Upper lobe of right lung (tissue), 1 donor: ENCODE measurements at regions not wholly inside any gene's neighbourhood (a gene's known extent, or its start where the extent isn't known, plus 50 kb on each side); places are given as distances from the start of the nearest gene placed in this dataset.

Experiments used
- ATAC-seq: fragments of 200-7000 bp; cut with Tn5 transposase; one replicate; pipeline ENCODE4 v1.9.1; 2020; ENCODE audit warnings: mild to moderate bottlenecking, moderate library complexity
- DNase-seq: peaks from one replicate; pipeline ENCODE4 v3.0.0-alpha.2; 2020
- H3K27ac ChIP-seq: fragments of 200-600 bp; one replicate; pipeline ENCODE4 v1.8.0; 2022
- H3K27me3 ChIP-seq: fragments of 200-600 bp; one replicate; pipeline ENCODE4 v1.8.0; 2022; ENCODE audit warnings: mild to moderate bottlenecking
- H3K36me3 ChIP-seq: fragments of 200-600 bp; one replicate; pipeline ENCODE4 v1.8.0; 2022
- H3K4me1 ChIP-seq: fragments of 200-600 bp; one replicate; pipeline ENCODE4 v1.8.0; 2022
- H3K4me3 ChIP-seq: fragments of 200-600 bp; one replicate; pipeline ENCODE4 v1.8.0; 2022; ENCODE audit warnings: mild to moderate bottlenecking
- H3K9me3 ChIP-seq: fragments of 200-600 bp; one replicate; pipeline ENCODE4 v1.8.0; 2022
- intact Hi-C: fragments of 100-400 bp; cut with DNase I; formaldehyde crosslinking; loops from one replicate; pipeline ENCODE4 v1.11.0; 2022
- TF ChIP-seq, protein P1 (sequence below): fragments of 200-600 bp; IDR thresholded peaks from one replicate; pipeline ENCODE4 v1.8.0; 2022; ENCODE audit warnings: antibody characterized with exemption
- donor health status: DM: no; HTN: yes; CAD: no; lungs with severe emphysema.

DNA sequence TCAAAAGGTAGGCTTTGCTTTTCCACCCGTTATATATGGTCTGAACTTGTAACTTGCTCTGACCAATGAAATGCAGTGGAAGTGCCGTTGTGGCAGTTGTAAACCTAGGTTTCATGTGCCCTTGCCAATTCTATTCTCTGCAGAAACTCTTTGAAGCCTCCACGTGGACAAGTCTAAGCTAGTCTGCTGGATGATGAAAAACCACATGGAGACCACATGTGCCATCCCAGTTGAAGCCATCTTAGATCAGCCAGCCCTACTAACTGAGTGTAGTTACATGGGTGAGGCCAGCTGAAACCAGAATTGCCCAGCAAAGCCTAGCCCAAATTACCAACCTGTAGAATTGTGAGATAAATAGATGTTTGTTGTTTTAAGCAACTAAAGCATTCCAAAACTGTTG, 183.7 kb upstream of the KCNH8 start:
- TF ChIP-seq, protein P1, sequence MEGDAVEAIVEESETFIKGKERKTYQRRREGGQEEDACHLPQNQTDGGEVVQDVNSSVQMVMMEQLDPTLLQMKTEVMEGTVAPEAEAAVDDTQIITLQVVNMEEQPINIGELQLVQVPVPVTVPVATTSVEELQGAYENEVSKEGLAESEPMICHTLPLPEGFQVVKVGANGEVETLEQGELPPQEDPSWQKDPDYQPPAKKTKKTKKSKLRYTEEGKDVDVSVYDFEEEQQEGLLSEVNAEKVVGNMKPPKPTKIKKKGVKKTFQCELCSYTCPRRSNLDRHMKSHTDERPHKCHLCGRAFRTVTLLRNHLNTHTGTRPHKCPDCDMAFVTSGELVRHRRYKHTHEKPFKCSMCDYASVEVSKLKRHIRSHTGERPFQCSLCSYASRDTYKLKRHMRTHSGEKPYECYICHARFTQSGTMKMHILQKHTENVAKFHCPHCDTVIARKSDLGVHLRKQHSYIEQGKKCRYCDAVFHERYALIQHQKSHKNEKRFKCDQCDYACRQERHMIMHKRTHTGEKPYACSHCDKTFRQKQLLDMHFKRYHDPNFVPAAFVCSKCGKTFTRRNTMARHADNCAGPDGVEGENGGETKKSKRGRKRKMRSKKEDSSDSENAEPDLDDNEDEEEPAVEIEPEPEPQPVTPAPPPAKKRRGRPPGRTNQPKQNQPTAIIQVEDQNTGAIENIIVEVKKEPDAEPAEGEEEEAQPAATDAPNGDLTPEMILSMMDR = no peak
- no peaks in the 10 kb centered on the region for H3K27me3 ChIP-seq
- no peak for DNase-seq
- intact Hi-C loops = no loop called here
- ATAC-seq = no peak
- H3K36me3 ChIP-seq = no peaks in the 10 kb centered on the region
- H3K4me1 ChIP-seq = no peaks in the 10 kb centered on the region
- H3K9me3 ChIP-seq = no peaks in the 10 kb centered on the region
- no peak overlapping the region for H3K4me3 ChIP-seq
- no peak overlapping the region for H3K27ac ChIP-seq

DNA sequence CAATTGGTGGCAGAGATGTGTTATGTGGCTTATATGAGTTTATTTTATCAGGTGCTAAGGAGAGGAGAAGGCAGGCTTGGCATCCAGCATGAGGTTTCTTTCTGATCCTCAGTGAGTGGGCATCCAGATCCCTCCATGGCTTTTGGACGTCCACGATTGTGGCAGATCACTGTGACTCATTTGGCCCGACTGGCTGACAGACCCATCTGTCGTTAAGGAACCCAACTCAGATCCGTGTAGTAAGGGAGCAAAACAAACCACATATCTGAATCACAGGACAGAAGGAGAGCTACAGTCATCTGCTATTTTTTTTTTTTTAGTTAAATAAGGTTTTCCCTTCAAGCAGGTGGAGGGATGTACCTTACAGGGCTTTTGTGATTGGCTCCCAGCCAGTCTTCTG, 197.0 kb upstream of the KCNH8 start:
- TF ChIP-seq, protein P1 = no peak
- no peaks in the 10 kb centered on the region for H3K9me3 ChIP-seq
- H3K27ac ChIP-seq = no peak overlapping the region
- H3K27me3 ChIP-seq = no peaks in the 10 kb centered on the region
- DNase-seq = no peak
- no peaks in the 10 kb centered on the region for H3K36me3 ChIP-seq
- H3K4me1 ChIP-seq = no peaks in the 10 kb centered on the region
- intact Hi-C loops = no loop called here
- ATAC-seq = no peak
- no peak overlapping the region for H3K4me3 ChIP-seq

DNA sequence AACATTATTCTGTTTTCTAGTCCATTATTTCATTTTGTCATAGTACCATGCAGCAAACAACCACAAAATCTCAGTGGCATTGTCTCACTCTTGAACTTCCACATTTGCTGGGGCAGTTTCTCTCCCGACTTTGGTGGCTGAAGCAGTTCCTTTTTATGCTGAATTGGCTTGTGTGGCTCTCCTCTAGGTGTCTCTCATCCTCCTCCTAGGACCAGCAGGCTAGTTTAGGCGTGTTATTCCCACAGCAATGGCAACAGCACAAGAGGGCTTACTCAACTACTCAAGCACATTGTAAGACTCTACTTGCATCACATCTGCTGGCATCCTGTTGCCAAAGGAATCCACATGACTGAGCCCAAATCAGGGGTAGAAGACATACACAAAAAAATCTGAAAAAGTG, 201.8 kb upstream of the KCNH8 start:
- TF ChIP-seq, protein P1 = no peak
- Histone ChIP-seq H3K9me3 (no peaks in the 10 kb centered on the region), H3K36me3 (no peaks in the 10 kb centered on the region), H3K27ac (no peak overlapping the region), H3K27me3 (no peaks in the 10 kb centered on the region), H3K4me1 (no peaks in the 10 kb centered on the region), H3K4me3 (no peak overlapping the region)
- ATAC-seq = peak; percentile 86
- intact Hi-C loops = no loop called here
- DNase-seq = no peak

DNA sequence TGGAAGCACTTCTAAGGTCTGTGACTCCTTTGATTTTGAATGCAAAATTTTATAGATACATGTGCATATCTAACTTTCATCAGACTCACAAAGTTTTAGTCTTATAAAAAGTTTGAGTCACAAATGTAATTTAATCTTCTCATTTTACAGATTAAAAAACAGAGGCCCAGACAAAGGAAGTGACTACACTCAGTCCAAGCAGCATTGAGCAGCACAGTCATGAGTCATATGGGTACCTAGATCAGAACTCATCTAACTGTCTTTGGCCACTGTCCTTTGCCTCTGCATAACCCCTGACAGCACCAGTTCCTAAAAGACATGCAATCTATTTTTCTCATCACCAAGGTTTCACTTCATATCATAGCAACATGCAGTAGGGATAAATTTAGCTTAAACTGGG, 210.7 kb upstream of the KCNH8 start:
- intact Hi-C loops = no loop called here

DNA sequence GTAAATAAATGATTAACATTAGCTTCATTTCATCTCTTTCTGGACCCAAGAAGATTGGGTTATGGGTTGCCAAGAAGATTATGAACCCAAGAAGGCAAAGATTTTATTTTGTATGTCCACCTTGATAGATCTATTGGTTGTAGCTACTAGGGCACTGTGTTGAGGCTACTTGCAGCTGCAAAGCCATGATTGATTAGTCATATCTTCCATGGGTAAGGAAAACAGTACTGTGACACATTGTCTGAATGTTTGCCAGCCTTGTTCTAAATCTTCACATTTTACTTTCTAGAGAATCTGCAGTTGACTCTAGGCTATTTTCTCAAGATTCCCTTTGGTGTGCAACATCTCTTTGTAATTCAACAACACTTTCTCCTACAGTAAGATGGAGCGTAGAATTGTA, 229.2 kb upstream of the KCNH8 start:
- intact Hi-C loops = no loop called here

More for the DNA sequence above, 210.7 kb upstream of the KCNH8 start:
- Histone ChIP-seq H3K4me3 (no peak overlapping the region), H3K27me3 (no peaks in the 10 kb centered on the region), H3K36me3 (no peaks in the 10 kb centered on the region), H3K4me1 (no peaks in the 10 kb centered on the region), H3K9me3 (no peaks in the 10 kb centered on the region), H3K27ac (no peak overlapping the region)
- TF ChIP-seq, protein P1 = no peak
- ATAC-seq (no peak), DNase-seq (no peak)

DNA sequence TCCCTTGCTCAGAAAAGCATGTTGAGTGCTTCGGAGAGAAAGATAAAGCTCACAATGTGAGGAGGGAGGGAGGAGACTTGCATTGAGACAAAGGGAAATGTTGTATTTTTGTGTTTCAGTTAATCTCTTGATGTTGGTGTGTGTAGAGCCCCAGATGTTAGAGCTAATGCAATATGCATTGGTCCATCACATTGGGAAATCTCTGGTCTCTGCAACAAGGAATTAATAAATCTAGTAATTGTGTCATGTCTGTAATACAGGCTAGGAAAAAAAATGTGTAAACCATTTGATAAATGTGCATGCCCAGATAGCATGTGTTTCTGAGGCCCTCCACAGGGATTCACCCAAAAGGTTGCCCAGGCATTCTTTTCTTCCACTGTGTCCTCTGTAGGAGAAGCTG, 230.4 kb upstream of the KCNH8 start:
- Histone ChIP-seq H3K27me3 (no peaks in the 10 kb centered on the region), H3K9me3 (no peaks in the 10 kb centered on the region), H3K4me3 (no peak overlapping the region), H3K4me1 (no peaks in the 10 kb centered on the region), H3K27ac (no peak overlapping the region), H3K36me3 (no peaks in the 10 kb centered on the region)
- TF ChIP-seq, protein P1 = no peak
- no peak for DNase-seq
- no peak for ATAC-seq
- intact Hi-C loops = no loop called here

More for the DNA sequence above, 229.2 kb upstream of the KCNH8 start:
- TF ChIP-seq, protein P1 = no peak
- no peak for ATAC-seq
- DNase-seq = no peak
- H3K27me3 ChIP-seq = no peaks in the 10 kb centered on the region
- H3K36me3 ChIP-seq = no peaks in the 10 kb centered on the region
- H3K9me3 ChIP-seq = no peaks in the 10 kb centered on the region
- H3K4me1 ChIP-seq = no peaks in the 10 kb centered on the region
- no peak overlapping the region for H3K27ac ChIP-seq
- no peak overlapping the region for H3K4me3 ChIP-seq
